ENCODE measurements at regions not wholly inside any gene's neighbourhood (a gene's known extent, or its start where the extent isn't known, plus 50 kb on each side); places are given as distances from the start of the nearest gene placed in this dataset.

- ChIA-PET POLR2A (no interaction called here), CTCF (ENCODE audit: unreplicated experiment) (no interaction called here)
- no peaks in the 10 kb centered on the region for H3K79me2 ChIP-seq (ENCODE audit: insufficient read depth, low read depth, low read length)
- H3K4me1 ChIP-seq (ENCODE audit: insufficient read depth, low read length, poor library complexity, severe bottlenecking): no peaks in the 10 kb centered on the region
- H2AFZ ChIP-seq (ENCODE audit: low read length): no peak overlapping the region
- DNase-seq (ENCODE audit: low spot score): no peak
- TF ChIP-seq CTCF (conservative IDR thresholded peaks at IDR 0.05; ENCODE audit: low read length): no peak
- TF ChIP-seq EZH2phosphoT487 (IDR thresholded peaks at IDR 0.05; ENCODE audit: borderline replicate concordance, low read depth, low read length): no peak
- H3K4me3 ChIP-seq (ENCODE audit: low read depth, low read length, poor library complexity, severe bottlenecking): no peak overlapping the region
- H4K20me1 ChIP-seq (ENCODE audit: insufficient read depth, low read length): no peaks in the 10 kb centered on the region
- H3K36me3 ChIP-seq (ENCODE audit: insufficient read depth, low read length): no peaks in the 10 kb centered on the region
- no peaks in the 10 kb centered on the region for H3K9me2 ChIP-seq (ENCODE audit: insufficient read depth, low read length)
- no peak overlapping the region for H3K27ac ChIP-seq (ENCODE audit: low read depth, low read length, poor library complexity, severe bottlenecking)
- intact Hi-C loops (cut with micrococcal nuclease; ENCODE audit: unreplicated experiment): no loop called here
- BruUV-seq (replicated peaks): no TSS peak
- no peaks in the 10 kb centered on the region for H3K9me3 ChIP-seq (ENCODE audit: low read length)
- H3K4me2 ChIP-seq (ENCODE audit: low read length): no peak overlapping the region
Observed at GRCh38 chr6:1522779-1523178, 86.9 kb upstream of the FOXC1 start.

GRCh38 chr6:1524040-1524480, 85.7 kb upstream of the FOXC1 start:
- no peak overlapping the region for H2AFZ ChIP-seq (ENCODE audit: low read length)
- TF ChIP-seq CTCF (conservative IDR thresholded peaks at IDR 0.05; ENCODE audit: low read length): no peak
- no peak for TF ChIP-seq EZH2phosphoT487 (IDR thresholded peaks at IDR 0.05; ENCODE audit: borderline replicate concordance, low read depth, low read length)
- H4K20me1 ChIP-seq (ENCODE audit: insufficient read depth, low read length): no peaks in the 10 kb centered on the region
- ChIA-PET POLR2A (interaction anchor here (0.7 kb wide), 1 partner anchor 245 kb away, joined by 3 read pairs; no protein-coding TSS in a partner anchor), CTCF (ENCODE audit: unreplicated experiment) (no interaction called here)
- no peak overlapping the region for H3K4me2 ChIP-seq (ENCODE audit: low read length)
- H3K4me1 ChIP-seq (ENCODE audit: insufficient read depth, low read length, poor library complexity, severe bottlenecking): no peaks in the 10 kb centered on the region
- no peaks in the 10 kb centered on the region for H3K36me3 ChIP-seq (ENCODE audit: insufficient read depth, low read length)
- no peaks in the 10 kb centered on the region for H3K9me3 ChIP-seq (ENCODE audit: low read length)
- no peaks in the 10 kb centered on the region for H3K9me2 ChIP-seq (ENCODE audit: insufficient read depth, low read length)
- H3K79me2 ChIP-seq (ENCODE audit: insufficient read depth, low read depth, low read length): no peaks in the 10 kb centered on the region
- intact Hi-C loops (cut with micrococcal nuclease; ENCODE audit: unreplicated experiment): no loop called here
- DNase-seq (ENCODE audit: low spot score): no peak
- BruUV-seq (replicated peaks): no TSS peak
- no peak overlapping the region for H3K27ac ChIP-seq (ENCODE audit: low read depth, low read length, poor library complexity, severe bottlenecking)
- no peak overlapping the region for H3K4me3 ChIP-seq (ENCODE audit: low read depth, low read length, poor library complexity, severe bottlenecking)

GRCh38 chr6:1525364-1526038, 84.2 kb upstream of the FOXC1 start:
- intact Hi-C loops (cut with micrococcal nuclease; ENCODE audit: unreplicated experiment): no loop called here
- BruUV-seq (replicated peaks): no TSS peak
- no peaks in the 10 kb centered on the region for H3K9me3 ChIP-seq (ENCODE audit: low read length)
- H3K9me2 ChIP-seq (ENCODE audit: insufficient read depth, low read length): no peaks in the 10 kb centered on the region
- ChIA-PET CTCF (ENCODE audit: unreplicated experiment) (no interaction called here), POLR2A (no interaction called here)
- no peaks in the 10 kb centered on the region for H3K4me1 ChIP-seq (ENCODE audit: insufficient read depth, low read length, poor library complexity, severe bottlenecking)
- H3K4me3 ChIP-seq (ENCODE audit: low read depth, low read length, poor library complexity, severe bottlenecking): no peak overlapping the region
- TF ChIP-seq EZH2phosphoT487 (IDR thresholded peaks at IDR 0.05; ENCODE audit: borderline replicate concordance, low read depth, low read length) (no peak), CTCF (conservative IDR thresholded peaks at IDR 0.05; ENCODE audit: low read length) (no peak)
- H3K4me2 ChIP-seq (ENCODE audit: low read length): no peak overlapping the region
- H4K20me1 ChIP-seq (ENCODE audit: insufficient read depth, low read length): no peaks in the 10 kb centered on the region
- H3K36me3 ChIP-seq (ENCODE audit: insufficient read depth, low read length): no peaks in the 10 kb centered on the region
- DNase-seq (ENCODE audit: low spot score): no peak
- no peaks in the 10 kb centered on the region for H3K79me2 ChIP-seq (ENCODE audit: insufficient read depth, low read depth, low read length)
- H2AFZ ChIP-seq (ENCODE audit: low read length): no peak overlapping the region
- no peak overlapping the region for H3K27ac ChIP-seq (ENCODE audit: low read depth, low read length, poor library complexity, severe bottlenecking)
